Stimulated activated naive CD4-positive, alpha-beta T cell (primary cell): ENCODE measurements at regions not wholly inside any gene's neighbourhood (a gene's known extent, or its start where the extent isn't known, plus 50 kb on each side); places are given as distances from the start of the nearest gene placed in this dataset.

Experiments used
- DNase-seq, 6 experiments: peaks; one replicate each; lab custom pipeline; 2025; lab: John Stamatoyannopoulos, UW

- no peak for DNase-seq
Observed at GRCh38 chr15:93200837-93201226, 111.8 kb upstream of the RGMA start.

GRCh38 chr15:93200081-93200836 is 111.2 kb upstream of the RGMA start:
- no peak for DNase-seq

- DNase-seq: no peak
Observed at GRCh38 chr15:93196135-93196670, 107.2 kb upstream of the RGMA start.

GRCh38 chr15:93195109-93195508 is 106.1 kb upstream of the RGMA start:
- no peak for DNase-seq

- no peak for DNase-seq
Observed at GRCh38 chr15:93190238-93190637, 101.2 kb upstream of the RGMA start.

- no peak for DNase-seq
Observed at GRCh38 chr15:93189561-93189960, 100.5 kb upstream of the RGMA start.

GRCh38 chr15:93188236-93188635 is 99.2 kb upstream of the RGMA start:
- DNase-seq: no peak

- DNase-seq: no peak
Observed at GRCh38 chr15:93185796-93186195, 96.8 kb upstream of the RGMA start.

GRCh38 chr15:93182703-93183205 is 93.7 kb upstream of the RGMA start:
- no peak for DNase-seq

GRCh38 chr15:93180656-93181055 is 91.6 kb upstream of the RGMA start:
- no peak for DNase-seq

- DNase-seq: no peak
Observed at GRCh38 chr15:93180128-93180527, 91.1 kb upstream of the RGMA start.

- DNase-seq: no peak
Observed at GRCh38 chr15:93179700-93180102, 90.7 kb upstream of the RGMA start.

- DNase-seq: no peak
Observed at GRCh38 chr15:93179072-93179471, 90.1 kb upstream of the RGMA start.

GRCh38 chr15:93178371-93178770 is 89.4 kb upstream of the RGMA start:
- no peak for DNase-seq

GRCh38 chr15:93176065-93176464 is 87.1 kb upstream of the RGMA start:
- no peak for DNase-seq

- no peak for DNase-seq
Observed at GRCh38 chr15:93174836-93175235, 85.8 kb upstream of the RGMA start.

GRCh38 chr15:93173369-93173768 is 84.4 kb upstream of the RGMA start:
- DNase-seq: no peak

GRCh38 chr15:93171476-93171875 is 82.5 kb upstream of the RGMA start:
- no peak for DNase-seq

GRCh38 chr15:93170329-93170728 is 81.3 kb upstream of the RGMA start:
- no peak for DNase-seq

- no peak for DNase-seq
Observed at GRCh38 chr15:93168910-93169309, 79.9 kb upstream of the RGMA start.

- DNase-seq: no peak
Observed at GRCh38 chr15:93167291-93167690, 78.3 kb upstream of the RGMA start.

GRCh38 chr15:93166675-93167074 is 77.7 kb upstream of the RGMA start:
- DNase-seq: no peak

GRCh38 chr15:93165734-93166470 is 76.9 kb upstream of the RGMA start:
- DNase-seq: no peak
